Neural crest cell (in vitro differentiated cells): ENCODE measurements at regions not wholly inside any gene's neighbourhood (a gene's known extent, or its start where the extent isn't known, plus 50 kb on each side); places are given as distances from the start of the nearest gene placed in this dataset.

ENCODE experiments used
- DNase-seq: peaks from one replicate; pipeline ENCODE4 v3.0.0; 2021; ENCODE audit warnings: low read depth, mixed read lengths, low spot score
- H3K27ac Mint-ChIP-seq: one replicate; pipeline ENCODE4 v1.8.0; 2021; ENCODE audit warnings: mild to moderate bottlenecking, mixed read lengths; ENCODE audit not compliant: unreplicated experiment
- H3K27me3 Mint-ChIP-seq: 2 replicates; pipeline ENCODE4 v1.8.0; 2021; ENCODE audit warnings: low read depth, mild to moderate bottlenecking, mixed read lengths
- H3K36me3 Mint-ChIP-seq: 2 replicates; pipeline ENCODE4 v1.8.0; 2021; ENCODE audit warnings: low read depth, mild to moderate bottlenecking, mixed read lengths
- H3K4me1 Mint-ChIP-seq: 2 replicates; pipeline ENCODE4 v1.8.0; 2021; ENCODE audit warnings: mixed read lengths
- H3K4me3 Mint-ChIP-seq: one replicate; pipeline ENCODE4 v1.8.0; 2021; ENCODE audit warnings: mild to moderate bottlenecking, mixed read lengths
- H3K9me3 Mint-ChIP-seq: 2 replicates; pipeline ENCODE4 v1.8.0; 2021; ENCODE audit warnings: mixed read lengths
- CTCF ChIP-seq: fragments of 200-600 bp; sonication (generic); conservative IDR thresholded peaks from 2 replicates; pipeline ENCODE4 v1.5.0; 2021; ENCODE audit warnings: antibody characterized with exemption, mild to moderate bottlenecking

- peaks cover 14% of the 10 kb centered on the region for H3K4me1 Mint-ChIP-seq
- no peaks in the 10 kb centered on the region for H3K36me3 Mint-ChIP-seq
- no peaks in the 10 kb centered on the region for H3K27me3 Mint-ChIP-seq
- H3K27ac Mint-ChIP-seq: no peak overlapping the region
- no peak for DNase-seq
- TF ChIP-seq CTCF: no peak
- no peak overlapping the region for H3K4me3 Mint-ChIP-seq
- H3K9me3 Mint-ChIP-seq: peaks cover 2% of the 10 kb centered on the region
Measured at GRCh38 chr13:111862836-111863815, 203.8 kb upstream of the SOX1 start.

GRCh38 chr13:111864566-111864965 lies 202.4 kb upstream of the SOX1 start:
- Mint-ChIP-seq H3K36me3 (no peaks in the 10 kb centered on the region), H3K4me1 (peaks cover 9% of the 10 kb centered on the region), H3K9me3 (peaks cover 7% of the 10 kb centered on the region), H3K4me3 (no peak overlapping the region), H3K27me3 (no peaks in the 10 kb centered on the region), H3K27ac (no peak overlapping the region)
- DNase-seq: no peak
- TF ChIP-seq CTCF: no peak

- Mint-ChIP-seq H3K4me1 (peaks cover 4% of the 10 kb centered on the region), H3K9me3 (peaks cover 7% of the 10 kb centered on the region), H3K4me3 (no peak overlapping the region), H3K36me3 (no peaks in the 10 kb centered on the region), H3K27ac (no peak overlapping the region), H3K27me3 (no peaks in the 10 kb centered on the region)
- no peak for DNase-seq
- TF ChIP-seq CTCF: no peak
Measured at GRCh38 chr13:111865046-111865445, 201.9 kb upstream of the SOX1 start.

- DNase-seq: no peak
- H3K4me1 Mint-ChIP-seq: no peaks in the 10 kb centered on the region
- H3K36me3 Mint-ChIP-seq: no peaks in the 10 kb centered on the region
- TF ChIP-seq CTCF: no peak
- H3K27me3 Mint-ChIP-seq: no peaks in the 10 kb centered on the region
- H3K4me3 Mint-ChIP-seq: no peak overlapping the region
- H3K27ac Mint-ChIP-seq: no peak overlapping the region
- H3K9me3 Mint-ChIP-seq: peaks cover 7% of the 10 kb centered on the region
Measured at GRCh38 chr13:111865826-111866225, 201.1 kb upstream of the SOX1 start.

- DNase-seq: no peak
- peaks cover 3% of the 10 kb centered on the region for H3K27me3 Mint-ChIP-seq
- no peak for TF ChIP-seq CTCF
- H3K36me3 Mint-ChIP-seq: no peaks in the 10 kb centered on the region
- H3K4me1 Mint-ChIP-seq: no peaks in the 10 kb centered on the region
- no peak overlapping the region for H3K27ac Mint-ChIP-seq
- peaks cover 7% of the 10 kb centered on the region for H3K9me3 Mint-ChIP-seq
- H3K4me3 Mint-ChIP-seq: no peak overlapping the region
Measured at GRCh38 chr13:111866731-111867245, 200.2 kb upstream of the SOX1 start.
